HEK293 (cell line): ENCODE measurements at regions not wholly inside any gene's neighbourhood (a gene's known extent, or its start where the extent isn't known, plus 50 kb on each side); places are given as distances from the start of the nearest gene placed in this dataset.

Source experiments
- YY1 ChIP-seq: fragments of 450-650 bp; formaldehyde crosslinking; IDR thresholded peaks from 2 replicates; pipeline ENCODE4 v1.5.1; 2018; ENCODE audit warnings: missing biosample characterization, missing genetic modification characterization
- ZBTB7A ChIP-seq: fragments of 450-650 bp; formaldehyde crosslinking; IDR thresholded peaks from 2 replicates; pipeline ENCODE4 v1.5.1; 2016; ENCODE audit warnings: low read depth, missing biosample characterization, missing genetic modification characterization
- ZNF274 ChIP-seq, 2 experiments: fragments of 200-500 bp in 1 of 2; fragments of 450-650 bp in 1 of 2; sonication (Bioruptor generic) in 1 of 2; formaldehyde crosslinking in 1 of 2; IDR thresholded peaks; 2 replicates each; pipeline versions ENCODE4 v1.5.1 to v1.6.1; 2014 to 2016; ENCODE audit warnings: borderline replicate concordance in 1 of 2, inconsistent platforms in 1 of 2, low read length in 1 of 2, missing biosample characterization in 1 of 2, missing genetic modification characterization in 1 of 2
- ZNF580 ChIP-seq: fragments of 450-650 bp; formaldehyde crosslinking; IDR thresholded peaks from 2 replicates; pipeline ENCODE4 v1.5.1; 2016; ENCODE audit warnings: missing biosample characterization, missing genetic modification characterization
- ZNF621 ChIP-seq: fragments of 450-650 bp; formaldehyde crosslinking; IDR thresholded peaks from 2 replicates; pipeline ENCODE4 v1.5.1; 2017; ENCODE audit warnings: missing biosample characterization, missing genetic modification characterization
- ZNF768 ChIP-seq: fragments of 450-650 bp; formaldehyde crosslinking; IDR thresholded peaks from 2 replicates; pipeline ENCODE4 v1.5.1; 2018; ENCODE audit warnings: missing biosample characterization, mild to moderate bottlenecking, missing genetic modification characterization
- TF ChIP-seq, protein P1 (sequence below): fragments of 450-650 bp; formaldehyde crosslinking; IDR thresholded peaks from 2 replicates; pipeline ENCODE4 v1.5.1; 2016; ENCODE audit warnings: missing biosample characterization, missing genetic modification characterization
- TF ChIP-seq, protein P2 (sequence below): fragments of 450-650 bp; formaldehyde crosslinking; IDR thresholded peaks from 2 replicates; pipeline ENCODE4 v1.5.1; 2016; ENCODE audit warnings: missing biosample characterization, missing genetic modification characterization
- TF ChIP-seq, protein P3 (sequence below): fragments of 450-650 bp; formaldehyde crosslinking; IDR thresholded peaks from 2 replicates; pipeline ENCODE4 v1.5.1; 2016; ENCODE audit warnings: missing biosample characterization, missing genetic modification characterization

DNA sequence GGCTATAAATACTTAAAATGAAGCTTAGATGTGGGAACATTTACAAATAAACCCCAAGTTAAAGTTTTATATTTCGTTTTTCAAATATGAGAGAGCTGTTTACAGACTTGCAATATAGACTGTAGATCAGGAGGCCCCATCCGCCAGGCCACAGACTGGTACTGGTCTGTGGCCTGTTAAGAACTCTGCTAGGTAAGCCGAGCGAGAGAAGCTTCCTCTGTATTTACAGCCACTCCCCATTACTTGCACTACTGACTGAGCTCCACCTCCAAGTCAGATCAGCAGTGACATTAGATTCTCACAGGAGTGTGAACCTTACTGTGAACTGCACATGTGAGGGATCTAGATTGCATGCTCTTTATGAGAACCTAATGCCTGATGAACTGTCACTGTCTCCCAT lies 561.4 kb upstream of the FAM174A start:
- TF ChIP-seq ZNF621 (tag by site-specific recombination) (no peak), ZNF274 (IDR thresholded peaks at IDR 0.05; ENCODE audit: low read length) (no peak), ZNF274 (tag by site-specific recombination; IDR thresholded peaks at IDR 0.05; ENCODE audit: borderline replicate concordance) (no peak), ZNF768 (tag by site-specific recombination) (no peak), YY1 (tag by site-specific recombination) (no peak), ZBTB7A (tag by site-specific recombination) (no peak), ZNF580 (tag by site-specific recombination) (no peak)
- TF ChIP-seq, protein P1, sequence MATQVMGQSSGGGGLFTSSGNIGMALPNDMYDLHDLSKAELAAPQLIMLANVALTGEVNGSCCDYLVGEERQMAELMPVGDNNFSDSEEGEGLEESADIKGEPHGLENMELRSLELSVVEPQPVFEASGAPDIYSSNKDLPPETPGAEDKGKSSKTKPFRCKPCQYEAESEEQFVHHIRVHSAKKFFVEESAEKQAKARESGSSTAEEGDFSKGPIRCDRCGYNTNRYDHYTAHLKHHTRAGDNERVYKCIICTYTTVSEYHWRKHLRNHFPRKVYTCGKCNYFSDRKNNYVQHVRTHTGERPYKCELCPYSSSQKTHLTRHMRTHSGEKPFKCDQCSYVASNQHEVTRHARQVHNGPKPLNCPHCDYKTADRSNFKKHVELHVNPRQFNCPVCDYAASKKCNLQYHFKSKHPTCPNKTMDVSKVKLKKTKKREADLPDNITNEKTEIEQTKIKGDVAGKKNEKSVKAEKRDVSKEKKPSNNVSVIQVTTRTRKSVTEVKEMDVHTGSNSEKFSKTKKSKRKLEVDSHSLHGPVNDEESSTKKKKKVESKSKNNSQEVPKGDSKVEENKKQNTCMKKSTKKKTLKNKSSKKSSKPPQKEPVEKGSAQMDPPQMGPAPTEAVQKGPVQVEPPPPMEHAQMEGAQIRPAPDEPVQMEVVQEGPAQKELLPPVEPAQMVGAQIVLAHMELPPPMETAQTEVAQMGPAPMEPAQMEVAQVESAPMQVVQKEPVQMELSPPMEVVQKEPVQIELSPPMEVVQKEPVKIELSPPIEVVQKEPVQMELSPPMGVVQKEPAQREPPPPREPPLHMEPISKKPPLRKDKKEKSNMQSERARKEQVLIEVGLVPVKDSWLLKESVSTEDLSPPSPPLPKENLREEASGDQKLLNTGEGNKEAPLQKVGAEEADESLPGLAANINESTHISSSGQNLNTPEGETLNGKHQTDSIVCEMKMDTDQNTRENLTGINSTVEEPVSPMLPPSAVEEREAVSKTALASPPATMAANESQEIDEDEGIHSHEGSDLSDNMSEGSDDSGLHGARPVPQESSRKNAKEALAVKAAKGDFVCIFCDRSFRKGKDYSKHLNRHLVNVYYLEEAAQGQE (tag by site-specific recombination) = no peak
- TF ChIP-seq, protein P2, sequence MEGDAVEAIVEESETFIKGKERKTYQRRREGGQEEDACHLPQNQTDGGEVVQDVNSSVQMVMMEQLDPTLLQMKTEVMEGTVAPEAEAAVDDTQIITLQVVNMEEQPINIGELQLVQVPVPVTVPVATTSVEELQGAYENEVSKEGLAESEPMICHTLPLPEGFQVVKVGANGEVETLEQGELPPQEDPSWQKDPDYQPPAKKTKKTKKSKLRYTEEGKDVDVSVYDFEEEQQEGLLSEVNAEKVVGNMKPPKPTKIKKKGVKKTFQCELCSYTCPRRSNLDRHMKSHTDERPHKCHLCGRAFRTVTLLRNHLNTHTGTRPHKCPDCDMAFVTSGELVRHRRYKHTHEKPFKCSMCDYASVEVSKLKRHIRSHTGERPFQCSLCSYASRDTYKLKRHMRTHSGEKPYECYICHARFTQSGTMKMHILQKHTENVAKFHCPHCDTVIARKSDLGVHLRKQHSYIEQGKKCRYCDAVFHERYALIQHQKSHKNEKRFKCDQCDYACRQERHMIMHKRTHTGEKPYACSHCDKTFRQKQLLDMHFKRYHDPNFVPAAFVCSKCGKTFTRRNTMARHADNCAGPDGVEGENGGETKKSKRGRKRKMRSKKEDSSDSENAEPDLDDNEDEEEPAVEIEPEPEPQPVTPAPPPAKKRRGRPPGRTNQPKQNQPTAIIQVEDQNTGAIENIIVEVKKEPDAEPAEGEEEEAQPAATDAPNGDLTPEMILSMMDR (tag by site-specific recombination) = no peak
- TF ChIP-seq, protein P3, sequence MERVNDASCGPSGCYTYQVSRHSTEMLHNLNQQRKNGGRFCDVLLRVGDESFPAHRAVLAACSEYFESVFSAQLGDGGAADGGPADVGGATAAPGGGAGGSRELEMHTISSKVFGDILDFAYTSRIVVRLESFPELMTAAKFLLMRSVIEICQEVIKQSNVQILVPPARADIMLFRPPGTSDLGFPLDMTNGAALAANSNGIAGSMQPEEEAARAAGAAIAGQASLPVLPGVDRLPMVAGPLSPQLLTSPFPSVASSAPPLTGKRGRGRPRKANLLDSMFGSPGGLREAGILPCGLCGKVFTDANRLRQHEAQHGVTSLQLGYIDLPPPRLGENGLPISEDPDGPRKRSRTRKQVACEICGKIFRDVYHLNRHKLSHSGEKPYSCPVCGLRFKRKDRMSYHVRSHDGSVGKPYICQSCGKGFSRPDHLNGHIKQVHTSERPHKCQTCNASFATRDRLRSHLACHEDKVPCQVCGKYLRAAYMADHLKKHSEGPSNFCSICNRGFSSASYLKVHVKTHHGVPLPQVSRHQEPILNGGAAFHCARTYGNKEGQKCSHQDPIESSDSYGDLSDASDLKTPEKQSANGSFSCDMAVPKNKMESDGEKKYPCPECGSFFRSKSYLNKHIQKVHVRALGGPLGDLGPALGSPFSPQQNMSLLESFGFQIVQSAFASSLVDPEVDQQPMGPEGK (tag by site-specific recombination) = no peak
